Globus pallidus (tissue), 1 donor: ENCODE measurements at regions not wholly inside any gene's neighbourhood (a gene's known extent, or its start where the extent isn't known, plus 50 kb on each side); places are given as distances from the start of the nearest gene placed in this dataset.

Experiments used
- DNase-seq: peaks from one replicate; pipeline ENCODE4 v3.0.0-alpha.2; 2015; ENCODE audit warnings: low spot score

DNA sequence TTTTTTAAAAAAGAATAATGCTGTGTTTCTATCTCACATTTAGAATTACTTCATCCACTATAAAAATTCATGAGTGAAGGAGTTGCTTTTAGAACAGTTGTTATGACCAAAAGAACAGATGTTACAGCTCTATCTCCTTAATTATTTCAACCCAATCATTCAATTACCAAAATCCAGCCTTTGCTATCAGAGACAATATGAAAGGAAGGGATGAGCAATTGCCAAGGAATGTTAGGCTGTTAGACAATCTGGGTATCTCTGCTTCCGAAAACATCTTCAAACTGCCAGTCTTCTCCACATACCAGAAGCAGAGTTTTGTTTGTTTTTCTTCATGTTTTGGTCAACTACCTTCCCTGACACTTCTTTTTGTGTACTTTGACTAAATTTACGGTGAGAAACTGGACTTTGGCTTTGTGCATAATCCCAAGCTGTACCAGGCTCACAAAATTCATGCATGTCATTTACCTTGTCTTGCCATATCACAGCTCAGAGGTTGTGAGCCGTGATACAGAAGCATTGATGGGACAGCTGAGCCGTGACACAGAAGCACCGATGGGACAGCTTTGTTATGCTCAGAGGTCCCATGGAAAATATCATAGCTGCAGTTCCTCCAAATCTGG lies 405.5 kb downstream of the KIF4B start:
- no peak for DNase-seq

DNA sequence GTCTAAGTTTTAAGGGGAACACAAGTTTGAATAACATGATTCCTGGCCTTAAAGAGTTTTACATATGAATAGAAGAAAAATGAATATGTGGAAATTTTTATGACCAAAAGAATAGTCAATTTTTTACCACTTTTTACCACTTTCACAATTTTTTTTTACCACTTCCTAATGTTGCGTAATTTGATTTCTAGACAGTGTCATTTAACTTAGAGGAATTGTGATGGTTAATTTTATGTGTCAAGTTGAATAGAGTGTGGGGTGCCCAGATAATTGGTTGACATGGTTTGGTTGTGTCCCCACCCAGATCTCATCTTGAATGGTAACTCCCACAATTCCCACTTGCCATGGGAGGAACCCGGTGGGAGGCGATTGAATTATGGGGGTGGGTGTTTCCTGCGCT lies 416.6 kb downstream of the KIF4B start:
- DNase-seq: no peak

DNA sequence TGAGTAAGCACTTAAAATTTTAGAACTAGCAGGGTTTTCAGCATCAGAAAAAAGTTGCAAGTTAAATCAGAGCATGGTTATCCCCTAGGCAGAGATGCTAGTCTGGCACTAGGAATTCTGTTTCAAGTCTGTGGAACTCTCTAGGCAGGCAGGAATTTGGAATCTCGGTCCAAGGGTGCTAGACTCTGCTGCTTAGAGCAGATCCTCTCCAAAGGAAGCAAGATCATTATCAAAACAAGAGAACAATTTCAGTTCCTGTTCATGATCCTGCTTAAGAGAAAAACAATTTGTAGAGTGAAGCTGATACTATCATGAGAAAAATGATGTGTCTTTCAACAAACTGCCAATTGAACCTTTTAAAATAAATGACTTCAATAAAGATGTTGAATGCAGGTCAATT lies 420.7 kb downstream of the KIF4B start:
- DNase-seq: peak; percentile 15

DNA sequence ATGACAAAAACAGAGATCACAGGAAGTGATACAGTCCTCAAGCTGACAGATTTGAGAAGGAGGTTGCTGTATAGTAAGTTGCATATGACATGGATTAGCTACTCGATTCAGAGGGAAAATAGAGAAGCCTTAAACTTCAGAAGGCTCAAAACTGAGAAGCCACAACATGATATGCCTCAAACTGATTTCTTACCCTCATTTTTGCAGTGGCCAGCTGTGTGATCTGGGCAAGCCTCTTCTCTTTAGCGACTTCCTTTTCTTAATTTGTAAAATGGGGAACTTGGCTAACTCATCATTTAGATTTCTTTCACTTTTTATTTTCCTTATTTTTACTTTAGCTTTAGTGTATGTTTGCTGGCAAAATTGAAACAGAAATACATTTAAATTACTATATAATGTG lies 421.1 kb downstream of the KIF4B start:
- no peak for DNase-seq

DNA sequence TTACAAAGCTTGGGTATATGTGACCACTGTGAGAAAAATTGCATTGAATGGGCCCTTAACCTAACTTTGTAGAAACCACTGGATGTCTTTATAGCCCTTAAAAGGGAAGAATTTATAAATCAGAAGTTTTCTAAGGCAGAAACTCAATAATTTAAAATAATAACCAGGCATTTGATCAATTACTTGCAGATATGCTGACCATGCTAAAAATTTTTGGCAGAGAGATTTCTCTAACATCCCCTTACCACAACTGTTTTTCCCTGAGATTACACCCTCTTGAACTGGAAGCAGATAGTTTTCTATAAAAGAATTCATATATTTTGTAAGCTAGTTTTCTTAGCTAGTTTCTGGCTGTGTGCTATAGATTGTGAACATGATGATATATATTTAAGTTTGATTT lies 428.3 kb downstream of the KIF4B start:
- no peak for DNase-seq

DNA sequence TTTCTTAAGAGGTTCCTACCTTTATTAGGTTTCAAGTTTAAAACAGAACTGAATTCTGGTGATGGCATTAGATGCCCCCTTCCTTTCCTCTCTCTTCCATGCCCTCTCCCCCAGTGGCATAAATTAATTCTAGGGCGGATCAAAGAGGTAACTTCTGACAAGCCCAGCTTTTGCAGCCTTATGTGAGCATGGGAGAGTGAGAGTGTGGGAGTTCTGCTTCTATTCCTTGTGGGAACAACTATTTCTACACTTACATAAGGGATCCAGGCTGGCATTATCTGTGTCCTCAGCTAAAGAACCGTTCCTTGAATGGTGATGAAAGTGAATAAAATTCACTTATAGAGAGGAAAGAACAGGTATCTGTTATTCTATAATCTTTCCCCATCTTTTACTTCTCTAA lies 437.6 kb downstream of the KIF4B start:
- no peak for DNase-seq

DNA sequence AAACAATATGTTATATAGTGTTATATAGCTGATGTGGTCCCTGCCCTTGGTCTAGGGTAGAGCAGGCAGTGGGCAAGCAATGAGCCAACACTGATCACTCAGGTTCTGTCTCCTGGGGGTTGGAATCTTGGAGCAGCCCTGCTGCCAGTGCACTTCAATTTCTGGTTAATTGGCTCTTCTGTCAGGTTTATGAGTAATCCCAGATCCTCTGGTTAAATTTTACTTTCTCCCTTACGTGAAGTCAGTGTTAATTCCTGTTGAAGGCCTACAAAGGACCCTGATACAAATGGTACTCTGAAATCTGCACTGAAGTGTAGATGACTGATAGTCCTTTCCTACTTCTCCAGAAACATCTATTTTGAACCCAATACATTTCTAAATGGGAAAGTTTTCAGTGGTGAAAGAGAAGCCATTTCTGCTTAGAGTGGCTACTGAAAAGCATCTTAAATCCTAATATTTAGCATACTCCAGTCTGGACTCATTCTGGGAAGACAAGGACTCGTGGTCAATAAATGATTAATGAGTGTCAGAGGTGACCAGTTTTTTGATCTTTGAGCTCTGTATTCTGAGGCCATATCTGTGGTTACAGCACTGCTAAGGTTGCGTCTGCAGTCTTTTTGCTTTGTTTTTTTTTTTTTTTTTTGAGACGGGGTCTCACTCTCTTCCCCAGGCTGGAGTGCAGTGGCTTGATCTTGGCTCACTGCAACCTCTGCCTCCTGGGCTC lies 442.4 kb downstream of the KIF4B start:
- no peak for DNase-seq

DNA sequence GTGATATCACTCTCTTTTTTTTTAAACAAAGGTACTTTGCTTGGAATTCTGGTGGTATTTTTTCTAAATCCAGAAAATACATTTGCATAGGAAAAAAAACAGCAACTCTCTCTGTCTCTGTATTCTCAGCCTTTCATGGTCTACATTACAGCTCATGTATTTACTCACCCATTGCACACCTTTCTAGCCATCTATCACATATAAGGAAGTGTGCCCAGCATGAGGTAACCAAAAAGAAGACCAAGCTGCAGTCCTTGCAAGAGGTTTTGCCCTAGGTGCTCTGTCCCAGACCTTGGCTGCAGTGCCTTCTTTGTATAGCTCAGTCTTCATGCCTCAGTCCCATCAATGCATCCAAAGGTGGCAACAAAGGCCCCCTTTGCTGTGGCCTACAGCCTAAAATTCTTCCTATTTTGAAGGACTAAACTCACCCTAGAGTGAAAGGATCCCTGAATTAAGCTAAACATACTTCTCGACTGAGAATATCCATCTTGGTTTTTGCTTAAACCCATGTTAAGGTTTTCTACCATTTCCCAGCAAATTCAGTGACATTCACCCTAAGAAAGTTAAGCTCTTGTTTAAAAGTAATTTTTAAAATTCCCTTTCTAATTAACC lies 446.4 kb downstream of the KIF4B start:
- DNase-seq: no peak

DNA sequence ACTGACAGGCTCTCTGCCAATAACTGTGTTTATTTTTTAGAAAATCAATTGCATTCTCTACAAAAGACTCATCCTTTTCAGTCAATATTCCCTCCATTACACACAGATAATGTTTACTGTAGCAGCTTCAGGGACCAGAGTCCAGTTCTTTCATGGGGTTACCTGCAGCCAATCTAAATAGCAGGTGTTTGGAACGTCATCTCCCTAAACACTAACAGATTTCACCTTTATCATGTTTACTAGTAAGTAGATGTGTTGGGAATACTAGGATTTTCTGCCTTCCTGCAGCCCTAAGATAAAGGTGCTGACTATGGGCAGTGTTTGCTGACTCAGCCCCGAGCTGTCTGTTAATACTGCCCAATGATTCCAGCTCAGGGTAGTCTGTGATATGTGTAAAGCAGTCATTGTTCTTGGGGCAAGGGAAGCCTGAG lies 447.0 kb downstream of the KIF4B start:
- DNase-seq: no peak

DNA sequence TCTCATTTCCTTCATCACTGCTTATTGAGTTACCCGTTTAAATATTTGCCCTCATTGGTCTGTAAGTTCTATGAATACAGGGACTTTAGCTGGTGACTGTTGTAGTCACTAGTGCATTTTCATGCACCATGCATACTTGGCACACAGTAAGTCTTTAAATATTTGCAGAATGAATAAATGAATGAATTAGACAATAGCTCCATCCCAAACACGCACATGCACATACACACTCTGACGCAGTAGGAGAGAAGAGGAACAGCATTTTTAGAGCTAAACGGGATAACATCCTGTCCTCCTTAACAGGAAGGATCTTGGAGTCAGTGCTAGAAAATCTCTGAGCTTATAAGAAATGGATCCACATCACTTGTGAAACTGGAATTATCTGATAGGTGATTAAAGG lies 447.7 kb downstream of the KIF4B start:
- no peak for DNase-seq

DNA sequence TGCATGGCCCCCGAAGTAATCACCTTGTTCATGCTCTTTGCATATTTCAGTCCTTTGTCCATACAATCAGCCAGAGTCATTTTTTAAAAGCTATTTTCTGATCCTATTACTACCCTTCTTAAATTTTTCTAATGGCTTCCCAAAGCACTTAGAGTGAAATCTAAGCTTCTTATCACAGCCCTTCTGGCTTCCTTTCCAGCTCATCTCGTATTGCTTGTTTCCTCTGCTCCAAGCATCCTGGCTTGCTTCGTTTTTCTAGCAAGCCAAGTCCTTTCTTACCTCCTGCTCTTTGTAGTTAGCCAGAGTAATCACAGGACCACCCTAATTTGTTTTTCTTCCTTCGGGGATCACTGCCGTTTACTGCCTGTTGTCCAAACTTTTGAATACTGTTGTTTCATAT lies 453.3 kb downstream of the KIF4B start:
- no peak for DNase-seq

DNA sequence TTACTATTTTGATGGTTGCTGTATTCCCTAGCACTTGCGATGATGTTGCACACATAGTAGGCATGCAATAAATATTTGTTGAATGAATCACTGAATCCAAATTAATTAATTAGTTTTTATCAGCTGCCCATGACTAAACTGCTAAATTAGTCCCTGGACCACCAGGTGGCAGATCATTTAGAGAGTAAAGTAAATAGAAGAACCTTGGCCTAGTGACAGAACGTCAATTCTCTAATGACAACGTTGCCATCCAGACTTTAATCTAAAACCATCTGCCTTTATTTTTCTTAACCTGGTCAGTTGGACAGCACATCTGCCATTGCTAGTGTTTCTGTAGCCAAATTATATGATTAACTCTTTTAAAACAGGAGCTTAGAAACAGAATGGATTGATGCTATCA lies 457.5 kb downstream of the KIF4B start:
- no peak for DNase-seq

DNA sequence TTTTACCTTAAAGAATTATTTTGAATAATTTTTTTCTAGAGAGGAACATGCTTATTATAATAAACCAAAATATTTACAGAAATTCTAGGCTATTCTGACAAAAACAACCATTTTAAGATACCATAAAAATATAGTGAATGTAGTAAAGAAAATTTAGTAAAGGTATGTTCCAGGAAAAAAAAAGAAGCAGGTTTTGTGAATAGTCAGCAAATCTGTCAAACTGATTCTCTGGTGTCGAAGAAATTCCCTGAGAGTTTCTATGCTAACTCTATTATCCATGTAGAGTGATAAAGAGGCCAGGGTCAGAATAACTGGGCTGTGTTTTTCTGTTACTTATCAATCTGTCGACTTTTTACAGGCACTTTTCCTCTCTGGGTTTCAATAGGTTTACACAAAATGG lies 459.2 kb downstream of the KIF4B start:
- DNase-seq: no peak

DNA sequence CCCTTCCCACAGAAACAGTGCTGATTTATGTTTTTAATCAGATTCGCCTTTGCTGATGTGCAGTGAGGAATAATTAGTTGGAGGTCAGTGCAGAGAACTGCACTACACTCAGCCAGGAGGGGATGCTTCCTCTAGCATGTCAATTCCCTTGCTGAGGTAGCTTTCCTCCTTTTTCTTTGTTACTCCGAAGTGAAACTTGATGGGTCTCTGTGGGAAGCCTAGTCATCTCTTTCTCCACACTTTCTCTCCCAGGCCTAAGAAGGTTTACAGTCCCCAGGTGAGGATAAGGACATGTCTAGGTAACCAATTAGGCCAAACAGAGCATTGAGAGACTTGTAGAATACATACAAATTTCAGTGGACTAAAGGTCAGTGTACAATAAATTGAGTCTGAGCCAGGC lies 461.8 kb downstream of the KIF4B start:
- DNase-seq: no peak

DNA sequence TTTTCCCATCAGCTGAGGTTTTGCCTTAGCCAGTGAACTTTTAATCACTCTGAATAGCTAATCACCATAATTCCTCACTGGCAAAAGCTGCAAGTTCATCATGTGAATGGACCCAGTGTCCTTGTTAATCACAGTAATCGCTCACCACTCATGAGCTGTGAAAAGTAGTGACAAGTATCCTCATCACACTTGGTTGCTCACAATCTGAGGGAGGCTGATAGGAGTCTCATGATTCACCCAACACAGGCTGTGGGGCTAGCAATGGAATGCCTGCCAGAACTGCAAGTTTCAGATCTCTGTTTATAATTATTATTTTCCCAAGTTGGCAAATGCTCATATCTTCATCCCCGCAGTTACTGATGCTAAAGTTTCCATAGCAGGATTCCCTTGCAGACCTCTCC lies 467.2 kb downstream of the KIF4B start:
- DNase-seq: no peak

DNA sequence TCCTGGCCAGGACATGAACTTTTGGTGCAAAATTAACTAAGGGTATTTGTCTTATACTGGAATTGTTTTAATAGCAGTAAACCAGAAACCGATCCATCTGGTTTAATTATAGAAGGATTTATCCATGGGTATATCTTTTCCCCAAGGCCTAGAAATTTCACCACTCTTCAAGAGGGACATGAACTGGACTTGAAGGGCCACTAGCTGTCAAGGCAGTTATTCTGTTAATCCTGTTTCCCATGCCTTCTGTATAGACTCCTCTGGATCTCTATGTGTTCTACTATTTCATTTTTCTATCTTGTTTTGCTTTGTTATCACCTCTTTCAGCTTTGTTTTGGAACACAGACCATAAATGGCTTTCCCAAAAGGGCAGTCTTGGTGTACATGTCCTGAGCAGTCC lies 467.6 kb downstream of the KIF4B start:
- DNase-seq: no peak

DNA sequence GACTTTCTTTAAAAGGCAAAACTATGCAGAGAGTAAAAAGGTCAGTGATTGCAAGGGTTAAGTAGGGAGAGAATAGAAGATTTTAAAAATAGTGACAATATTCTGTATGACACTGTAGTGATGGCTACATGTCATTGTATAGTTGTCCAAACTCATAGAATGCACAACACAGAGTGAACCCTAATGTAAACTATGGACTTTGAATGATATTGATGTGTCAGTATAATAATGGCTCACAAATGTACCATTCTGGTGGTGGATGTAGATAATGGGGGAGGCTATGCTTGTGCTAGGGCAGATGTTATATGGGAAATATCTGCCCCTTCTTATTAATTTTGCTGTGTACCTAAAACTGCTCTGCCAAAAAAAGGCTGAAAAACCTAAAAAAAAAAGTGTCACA lies 468.9 kb downstream of the KIF4B start:
- DNase-seq: no peak

DNA sequence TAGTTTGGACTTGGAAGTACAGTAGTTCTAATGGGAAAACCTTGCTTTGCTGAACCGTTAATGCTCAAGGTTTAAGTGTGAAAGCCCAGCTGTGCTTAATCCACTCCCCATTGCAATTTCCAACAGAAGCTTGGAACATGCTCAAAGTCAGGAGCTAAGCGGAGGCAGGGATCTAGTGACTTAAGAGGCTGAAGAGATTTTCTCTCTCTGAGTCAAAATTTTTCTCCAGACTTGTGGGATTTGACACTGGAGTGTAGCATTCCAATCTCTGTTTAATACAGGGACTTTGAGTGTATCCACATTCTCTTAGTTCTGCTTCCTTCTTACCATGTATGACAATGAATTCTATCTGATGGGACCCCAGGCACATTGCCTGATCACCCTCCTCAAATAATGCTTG lies 471.8 kb downstream of the KIF4B start:
- DNase-seq: no peak

DNA sequence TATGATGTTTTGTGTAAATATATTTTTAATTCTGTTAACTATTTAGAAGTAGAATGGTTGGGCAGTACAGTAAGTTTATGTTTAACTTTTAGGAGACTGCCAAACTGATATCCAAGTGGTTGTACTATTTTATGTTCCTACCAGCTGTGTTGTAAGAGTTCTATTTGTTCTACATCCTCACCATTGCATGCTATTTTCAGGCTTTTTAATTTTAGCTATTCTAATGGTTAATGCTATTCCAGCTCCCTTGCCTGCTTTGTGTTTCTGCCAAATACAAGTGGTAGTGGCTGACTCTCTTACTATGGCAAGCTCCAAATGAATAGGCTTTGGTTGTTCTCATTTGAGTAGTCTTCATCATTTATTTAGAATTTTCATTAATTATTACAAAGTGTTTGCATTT lies 476.4 kb downstream of the KIF4B start:
- no peak for DNase-seq

DNA sequence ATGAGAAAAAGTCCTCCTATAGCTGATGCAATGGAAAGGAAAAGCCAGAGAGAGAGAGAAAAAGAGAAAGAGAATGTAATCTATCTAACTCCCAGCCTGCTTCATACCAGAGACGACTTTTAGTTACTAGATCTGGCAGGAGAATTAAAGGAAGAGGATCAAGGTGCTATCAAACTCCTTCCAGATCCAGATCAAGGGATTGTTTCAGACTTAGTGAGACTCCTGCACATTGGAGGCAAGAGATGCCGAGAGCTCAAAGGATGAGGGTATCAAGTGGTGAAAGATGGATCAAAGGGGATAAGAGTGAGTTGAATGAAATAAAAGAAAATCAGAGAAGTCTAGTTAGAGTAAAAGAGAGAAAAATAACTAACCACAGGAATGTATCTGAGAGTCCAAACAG lies 478.6 kb downstream of the KIF4B start:
- no peak for DNase-seq

DNA sequence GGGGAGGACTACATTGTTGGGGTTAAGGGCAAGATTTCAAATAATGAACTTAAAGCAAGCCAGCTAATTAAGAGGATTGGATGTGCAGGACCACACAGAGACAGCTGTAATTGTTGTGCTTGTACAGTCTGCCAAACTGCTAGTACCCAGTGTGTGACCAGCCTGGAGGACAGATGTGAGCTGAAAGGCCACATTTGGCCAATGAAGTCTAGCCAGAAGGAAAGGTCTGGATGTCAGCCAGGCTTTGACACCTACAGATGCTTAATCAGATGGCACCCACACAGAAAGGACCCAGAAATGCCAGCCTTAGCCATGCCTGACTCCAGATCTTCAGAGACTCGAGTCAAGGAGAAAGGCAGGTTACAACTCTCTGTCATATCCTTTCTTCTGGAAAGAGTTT lies 491.1 kb downstream of the KIF4B start:
- no peak for DNase-seq

DNA sequence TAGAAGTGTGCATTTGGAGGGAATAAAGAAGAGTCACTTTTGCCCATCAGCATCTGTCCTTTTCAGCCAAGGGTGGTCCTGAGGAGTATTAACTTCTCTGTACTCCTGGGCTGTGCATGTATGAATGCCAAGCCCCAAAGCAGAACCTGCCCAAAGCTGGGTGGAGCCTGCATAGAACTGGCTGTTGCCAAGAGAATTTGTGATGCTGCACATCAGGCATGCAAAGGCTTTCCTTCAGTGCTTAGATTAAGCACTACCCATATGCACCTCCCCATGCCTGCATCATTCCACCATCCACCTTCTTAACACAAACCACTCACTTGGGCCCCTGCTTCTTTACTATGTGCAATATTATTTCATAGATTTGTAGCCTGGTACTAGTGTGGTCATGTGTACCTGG lies 493.8 kb downstream of the KIF4B start:
- no peak for DNase-seq

DNA sequence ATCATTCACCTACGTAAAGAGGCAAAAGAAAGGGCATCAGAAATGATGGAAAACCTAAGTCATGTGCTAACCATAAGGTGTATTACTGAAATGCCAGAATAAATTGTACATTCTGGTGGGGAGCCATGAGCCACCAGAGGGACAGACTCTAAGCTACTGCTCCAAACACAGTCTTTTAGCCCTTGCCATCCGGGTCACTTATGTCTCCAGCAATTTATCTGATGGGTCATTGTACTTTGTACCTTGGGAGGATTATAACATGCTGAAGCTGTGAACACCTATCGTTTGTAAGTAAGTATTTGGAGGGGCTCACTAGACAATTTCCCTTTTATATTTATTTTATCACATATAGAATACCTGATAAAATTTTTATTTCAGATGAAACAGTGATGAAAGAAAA lies 495.1 kb downstream of the KIF4B start:
- no peak for DNase-seq

DNA sequence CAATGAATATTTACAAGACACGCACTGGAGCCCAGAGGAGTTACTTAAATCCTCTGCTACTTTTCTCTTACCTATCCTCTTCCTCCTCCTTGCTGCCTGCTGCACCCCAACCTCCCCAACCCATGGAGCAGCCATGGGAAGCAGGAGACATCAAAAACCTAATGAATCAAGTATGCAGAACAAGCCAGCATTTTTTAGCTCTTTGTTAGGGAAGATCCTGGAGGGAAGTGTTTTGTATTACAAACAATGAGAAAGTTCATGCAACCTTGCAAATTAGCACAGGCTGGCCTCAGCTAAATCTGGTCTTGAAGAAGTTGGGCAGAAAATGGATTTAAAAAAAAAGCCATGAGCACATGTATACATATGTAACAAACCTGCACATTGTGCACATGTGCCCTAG lies 498.8 kb downstream of the KIF4B start:
- DNase-seq: no peak
